ENCODE measurements at regions not wholly inside any gene's neighbourhood (a gene's known extent, or its start where the extent isn't known, plus 50 kb on each side); places are given as distances from the start of the nearest gene placed in this dataset.

- no peak for TF ChIP-seq NFYB (IDR thresholded peaks at IDR 0.05; ENCODE audit: insufficient read depth, low read depth, low read length)
- no peak for TF ChIP-seq PRDM15 (CRISPR knock-in tag; IDR thresholded peaks at IDR 0.05)
- no peak for TF ChIP-seq BHLHE40 (IDR thresholded peaks at IDR 0.05; ENCODE audit: borderline replicate concordance in 1 of 2, low read depth in 2 of 2, low read length in 1 of 2)
Measured at GRCh38 chr9:118558891-118559290, 810.3 kb downstream of the BRINP1 start.

All from GM12878 (cell line).